Stimulated activated CD4-positive, alpha-beta T cell treated with anti-CD3 and anti-CD28 coated beads, Interleukin-2, amount 100 ng/mL, for 24 hours (primary cell): ENCODE measurements at regions not wholly inside any gene's neighbourhood (a gene's known extent, or its start where the extent isn't known, plus 50 kb on each side); places are given as distances from the start of the nearest gene placed in this dataset.
"Not testable (repeated sequence)": the region's sequence is repeated elsewhere in the genome, so short reads cannot be mapped to it uniquely, and the experiment has no call there.

Experiments used
- DNase-seq, 2 donors: peaks; one replicate each; pipeline ENCODE4 v3.0.0-alpha.2; 2020

- no peak for DNase-seq
Measured at GRCh38 chr2:67717692-67718091, 320.6 kb downstream of the ETAA1 start.

- no peak for DNase-seq
Measured at GRCh38 chr2:67719351-67719750, 322.2 kb downstream of the ETAA1 start.

DNA sequence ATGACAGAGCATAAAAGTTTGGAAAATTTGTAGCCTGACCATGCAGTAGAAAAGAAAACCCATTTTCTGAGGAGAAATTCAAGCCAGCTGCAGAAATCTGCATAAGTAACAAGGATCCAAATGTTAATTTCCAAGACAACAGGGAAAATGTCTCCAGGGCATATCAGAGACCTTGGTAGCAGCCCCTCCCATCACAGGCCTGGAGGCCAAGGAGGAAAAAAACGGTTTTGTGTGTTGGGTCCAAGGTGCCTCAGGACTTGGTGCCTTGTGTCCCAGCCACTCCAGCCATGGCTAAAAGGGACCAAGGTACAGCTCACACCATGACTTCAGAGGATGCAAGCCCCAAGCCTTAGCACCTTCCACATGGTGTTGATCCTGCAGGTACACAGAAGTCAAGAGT, 324.4 kb downstream of the ETAA1 start:
- DNase-seq = no peak

DNA sequence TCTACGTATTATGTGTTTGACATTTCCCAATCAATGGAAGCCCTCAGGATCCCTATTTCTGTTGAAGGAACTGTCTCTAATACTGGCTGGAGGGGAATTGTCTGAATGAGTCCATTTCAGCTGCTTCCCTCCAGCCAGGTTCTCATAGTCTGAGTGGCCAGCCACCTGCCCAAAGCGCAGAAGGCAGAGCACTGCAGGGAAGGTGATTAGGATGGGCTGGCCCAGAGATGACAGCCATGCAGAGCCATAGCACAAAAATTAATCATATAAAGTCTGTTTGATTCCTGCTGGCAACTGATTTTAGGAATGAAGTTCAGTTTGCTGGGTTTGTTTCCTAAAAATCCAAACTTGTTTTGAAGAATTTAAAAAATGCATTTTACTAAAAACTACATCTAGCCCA, 327.1 kb downstream of the ETAA1 start:
- DNase-seq = no peak

DNA sequence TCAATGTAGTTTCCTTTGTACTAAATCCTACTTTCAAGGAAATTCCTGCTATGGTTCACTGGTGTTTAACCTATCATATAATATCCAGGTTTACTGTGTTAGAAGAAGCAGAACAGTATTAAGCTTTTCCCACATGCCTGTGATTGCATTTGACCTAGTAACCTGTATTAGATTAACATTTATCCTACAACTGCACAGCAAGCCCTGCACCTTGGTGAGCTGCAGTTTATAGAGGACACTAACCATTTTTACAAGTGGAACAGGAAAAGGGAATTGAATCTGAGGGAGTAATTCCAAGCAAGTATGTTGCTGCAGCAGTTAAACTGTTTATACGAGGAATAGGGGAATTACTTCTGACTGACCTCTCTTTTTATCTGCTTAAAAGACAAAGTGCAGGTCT, 328.6 kb downstream of the ETAA1 start:
- DNase-seq = no peak

DNA sequence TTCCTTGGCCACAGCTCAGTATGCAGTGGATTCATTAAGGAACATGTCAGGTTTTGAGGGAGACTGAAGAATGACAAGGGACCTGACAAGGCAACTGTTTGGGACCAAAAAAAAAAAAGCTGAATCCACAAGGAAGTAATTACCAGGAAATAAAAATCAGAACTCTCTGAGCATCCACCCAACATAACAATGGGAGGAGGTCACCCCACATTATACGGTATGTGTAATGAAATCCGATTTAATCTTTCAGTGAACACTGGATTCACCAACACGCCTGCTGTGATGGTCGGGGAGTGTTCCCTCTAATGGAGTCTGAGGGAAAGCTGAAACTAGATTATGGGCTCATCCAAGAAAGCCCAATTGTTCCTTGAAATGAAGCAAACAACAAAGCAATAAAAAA, 329.3 kb downstream of the ETAA1 start:
- no peak for DNase-seq

- no peak for DNase-seq
Measured at GRCh38 chr2:67727131-67727530, 330.0 kb downstream of the ETAA1 start.

DNA sequence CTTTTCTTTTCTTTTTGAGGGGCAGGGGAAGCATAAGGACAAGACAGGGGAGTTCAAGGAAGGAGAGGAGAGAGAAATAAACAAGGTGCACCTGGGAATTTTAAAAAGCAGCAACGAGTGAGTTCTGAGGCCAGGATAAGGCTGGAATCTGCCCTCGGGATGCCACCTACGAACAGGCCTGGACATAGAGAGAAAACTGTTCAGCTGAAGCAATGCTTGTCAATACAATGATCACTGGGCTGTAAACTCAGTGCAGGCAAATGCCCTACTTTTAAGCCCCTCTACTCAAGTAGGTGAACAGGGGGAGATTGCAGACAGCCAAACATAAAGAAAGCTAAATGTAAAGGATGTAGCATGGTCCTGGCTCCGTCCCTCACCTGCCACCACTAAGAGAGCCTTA, 330.5 kb downstream of the ETAA1 start:
- no peak for DNase-seq

DNA sequence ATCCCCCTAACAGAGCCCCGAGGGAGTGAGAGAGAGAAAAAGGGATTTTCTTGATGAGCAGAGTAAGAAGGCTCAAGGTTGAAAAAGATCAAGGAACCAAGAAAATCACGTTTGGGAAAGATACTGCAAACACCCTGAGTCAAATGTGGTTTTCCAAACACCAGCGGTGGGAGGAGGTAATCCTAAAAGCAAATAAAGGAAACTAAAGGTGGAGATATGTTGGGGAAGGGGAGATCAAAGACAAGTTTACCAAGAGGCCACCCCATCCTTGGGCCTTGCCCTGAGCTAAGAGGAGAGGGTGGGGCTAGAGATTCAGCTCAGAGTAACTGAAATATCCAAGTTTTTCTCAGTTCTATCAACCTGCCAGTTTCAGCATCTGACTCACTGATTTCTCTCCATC, 332.3 kb downstream of the ETAA1 start:
- DNase-seq = no peak

- peak in 1 of 2 donors; percentile 3 for DNase-seq
Measured at GRCh38 chr2:67733517-67733916, 329.3 kb downstream of the C1D start.

DNA sequence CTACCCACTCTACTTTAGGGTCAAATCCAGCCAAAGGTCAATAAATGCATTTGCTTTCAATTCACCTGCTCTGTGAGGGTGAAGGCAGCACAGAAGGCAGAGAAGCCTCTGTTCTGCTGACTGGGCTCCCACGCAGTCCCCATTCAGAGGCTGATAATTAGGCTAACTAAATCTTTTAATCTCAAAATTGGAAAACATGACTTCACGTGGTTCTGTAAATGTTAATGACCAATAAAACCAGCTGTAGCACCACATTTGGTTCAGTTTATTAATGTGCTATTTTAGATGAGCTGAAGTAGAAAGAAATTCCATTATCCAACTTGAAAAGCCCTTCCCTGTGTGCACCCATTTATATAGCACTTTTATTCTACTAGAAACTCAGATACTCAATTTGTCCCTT, 310.6 kb downstream of the C1D start:
- no peak for DNase-seq

- DNase-seq = no peak
Measured at GRCh38 chr2:67752969-67753368, 309.8 kb downstream of the C1D start.

DNA sequence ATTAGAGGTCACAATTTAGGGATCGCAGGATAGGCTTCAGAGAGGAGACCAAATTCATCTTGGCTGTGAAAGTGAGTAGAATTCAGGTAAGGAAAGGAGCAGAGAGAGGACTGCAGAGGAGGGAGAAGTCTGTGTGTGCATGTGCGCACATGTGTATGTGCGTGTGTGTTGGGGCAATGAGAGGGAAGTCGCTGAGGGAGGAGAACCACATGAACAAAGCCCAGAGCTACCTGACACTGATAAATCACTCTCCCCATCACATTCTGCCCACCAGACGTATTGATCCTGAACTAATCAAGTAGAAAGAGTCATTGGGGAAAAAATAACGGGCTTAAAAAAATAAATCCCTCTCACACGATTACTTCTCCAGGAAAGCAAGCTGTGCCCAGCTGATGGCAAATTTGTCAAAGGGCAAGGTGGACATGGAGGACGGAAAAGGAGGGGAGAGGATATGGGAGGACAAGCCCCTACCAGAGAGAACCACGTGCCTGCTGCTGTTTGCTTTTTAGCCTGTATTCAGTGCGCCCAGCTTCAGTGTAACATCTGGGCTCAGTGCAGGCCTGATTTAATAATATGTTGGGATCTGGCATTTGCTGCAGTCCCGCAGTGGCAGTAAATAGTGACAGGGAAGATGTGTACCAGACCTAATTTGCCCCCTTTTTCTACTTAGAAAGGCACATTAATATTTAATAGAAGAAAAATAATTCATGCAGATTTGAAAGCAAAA, 307.5 kb downstream of the C1D start:
- DNase-seq = no peak

DNA sequence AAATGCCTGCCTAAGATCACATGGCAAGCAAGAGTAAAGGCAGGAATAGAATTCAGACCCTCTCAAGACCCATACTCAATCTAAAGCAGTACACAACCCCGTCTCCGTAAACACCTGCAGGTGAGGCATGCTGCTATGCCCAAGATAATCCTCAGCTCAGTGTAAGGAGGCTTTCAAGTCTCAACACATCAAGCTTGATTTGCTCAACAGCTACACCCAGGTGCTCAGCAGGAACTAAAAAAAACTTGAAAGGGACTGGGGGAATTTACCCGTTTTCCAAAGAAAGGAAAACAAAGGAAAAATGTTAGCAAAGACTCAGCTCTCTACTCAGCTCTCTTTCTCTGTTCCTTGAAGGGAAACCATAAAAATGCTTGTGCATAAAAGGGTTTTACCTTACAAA, 301.8 kb downstream of the C1D start:
- DNase-seq = no peak

GRCh38 chr2:67771380-67771779, 291.4 kb downstream of the C1D start:
- DNase-seq = no peak

DNA sequence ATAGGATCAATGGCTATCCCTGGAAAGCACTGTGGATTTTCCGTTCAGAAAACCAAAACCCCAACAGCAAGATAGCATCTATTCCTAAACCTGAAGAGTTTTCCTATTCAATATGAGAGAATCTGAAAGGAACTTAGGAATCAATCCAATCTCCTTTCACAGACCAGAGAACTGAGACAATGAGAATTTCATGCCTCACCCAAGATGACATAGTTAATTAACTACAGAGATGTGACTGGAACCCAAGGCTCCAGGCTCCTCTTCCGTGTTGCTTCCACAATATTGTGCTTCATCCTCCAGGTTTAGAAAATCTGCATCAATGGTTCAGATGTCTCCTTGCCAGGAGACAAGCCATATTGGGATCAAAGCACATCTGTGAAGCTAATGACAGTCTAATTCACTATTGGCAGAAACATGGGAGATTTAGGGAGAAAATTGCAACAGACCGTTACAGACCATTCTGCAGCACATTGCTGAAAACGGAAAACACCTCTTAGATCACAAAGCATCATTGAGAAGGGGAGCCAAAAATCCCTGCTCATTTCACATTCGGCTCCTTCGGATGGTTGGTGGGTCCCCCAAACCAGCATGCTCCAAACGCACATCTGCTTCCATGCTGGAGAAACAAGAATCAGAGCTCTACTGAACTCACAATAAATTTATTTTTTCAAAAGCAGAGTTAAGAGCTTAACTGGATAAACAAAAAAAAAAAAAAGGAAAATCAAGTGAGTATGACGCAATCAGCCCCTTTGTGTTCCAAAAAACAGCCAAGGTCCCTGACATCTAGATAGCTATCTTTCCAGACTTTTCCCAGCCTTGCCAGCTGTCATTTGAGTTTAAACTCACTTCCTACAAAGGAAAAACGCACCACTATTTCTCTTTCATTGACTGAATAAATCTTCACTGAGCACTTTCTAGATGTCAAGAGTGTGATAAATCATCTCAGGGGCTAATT, 290.3 kb downstream of the C1D start:
- DNase-seq = no peak

GRCh38 chr2:67773851-67774250, 289.0 kb downstream of the C1D start:
- no peak for DNase-seq

DNA sequence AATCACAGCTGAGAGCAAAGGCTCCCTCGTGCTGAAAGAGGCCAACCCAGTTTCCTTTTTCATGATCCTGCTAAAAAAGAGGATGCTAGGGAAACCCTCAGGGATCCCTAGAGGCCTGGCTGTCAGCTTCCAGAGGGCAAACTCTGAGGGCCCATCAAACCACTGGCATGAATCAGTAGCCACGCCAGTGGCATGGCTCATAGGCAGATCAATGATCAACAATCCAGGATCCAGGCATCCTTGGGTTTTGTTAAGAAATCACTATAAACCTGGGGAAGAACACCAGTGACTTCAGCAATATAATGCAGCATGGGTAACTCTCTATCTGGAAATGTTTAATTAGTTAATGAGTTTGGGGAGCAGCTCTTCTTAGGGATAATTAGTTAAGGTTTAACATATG, 286.5 kb downstream of the C1D start:
- DNase-seq = no peak

DNA sequence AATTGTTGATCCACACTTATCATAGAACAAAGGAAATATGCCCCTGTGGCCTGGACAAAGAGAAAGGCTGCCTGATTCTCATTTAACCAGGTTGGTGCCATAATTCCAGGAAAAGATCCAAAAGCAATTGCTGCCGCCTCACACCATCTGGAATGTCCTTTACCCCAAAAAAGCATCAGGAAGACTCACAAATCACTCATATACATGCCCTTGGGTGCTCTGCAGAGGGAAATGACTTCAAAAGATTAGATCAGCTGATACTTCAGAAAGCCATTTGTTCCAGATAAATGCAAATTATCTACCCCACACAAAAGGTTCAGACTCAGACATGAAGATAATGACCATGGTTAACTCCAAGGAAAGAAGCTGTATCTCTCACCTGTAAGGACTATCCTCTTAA, 285.8 kb downstream of the C1D start:
- DNase-seq = no peak

- no peak for DNase-seq
Measured at GRCh38 chr2:67777836-67778429, 284.9 kb downstream of the C1D start.

GRCh38 chr2:67780841-67781240, 282.0 kb downstream of the C1D start:
- DNase-seq = not testable (repeated sequence)

GRCh38 chr2:67782443-67782842, 280.4 kb downstream of the C1D start:
- DNase-seq = no peak

DNA sequence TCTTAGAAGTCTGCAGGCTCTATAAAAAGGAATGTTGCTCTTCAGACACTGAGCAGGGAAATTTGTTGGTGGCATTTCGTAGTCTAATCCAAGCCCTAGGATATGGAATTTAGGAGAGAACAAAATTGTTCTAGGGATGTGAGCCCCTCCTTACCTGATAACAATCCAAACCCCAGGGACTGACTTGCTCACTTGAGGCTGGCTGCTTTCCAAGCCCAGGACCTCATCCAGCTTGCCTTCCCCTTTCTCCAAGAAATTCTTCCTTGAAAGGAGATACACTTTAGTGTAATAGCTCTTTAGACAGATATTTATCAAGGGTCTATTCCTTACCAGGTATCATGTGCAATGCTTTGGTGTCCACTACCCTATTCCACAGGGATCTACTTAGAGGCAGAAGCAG, 279.8 kb downstream of the C1D start:
- DNase-seq = no peak

GRCh38 chr2:67790622-67791021, 272.2 kb downstream of the C1D start:
- DNase-seq = no peak
